ENCODE measurements at regions not wholly inside any gene's neighbourhood (a gene's known extent, or its start where the extent isn't known, plus 50 kb on each side); places are given as distances from the start of the nearest gene placed in this dataset.

DNA sequence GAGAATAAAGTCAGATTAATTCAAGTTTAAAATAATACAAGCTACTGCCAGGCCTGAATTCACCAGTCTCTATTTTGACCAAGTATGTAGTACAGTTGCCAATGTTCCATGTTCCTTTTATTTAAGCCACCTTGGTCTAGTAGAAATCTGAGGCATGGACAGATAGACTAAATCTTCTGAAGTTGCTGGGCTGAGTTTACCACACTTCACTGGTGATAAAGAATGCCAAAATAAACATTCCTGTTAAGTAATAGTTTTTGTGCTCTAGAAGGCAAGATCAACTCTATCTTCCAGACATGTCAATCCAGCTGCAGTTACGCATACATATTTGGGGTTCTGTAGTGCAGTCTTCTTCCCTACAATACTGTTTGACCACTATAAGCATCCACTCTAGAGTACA lies 83.9 kb upstream of the C11orf87 start (continued):
- TF ChIP-seq SMC3 (IDR thresholded peaks at IDR 0.05; ENCODE audit: low read depth, low read length), result no peak
- no peak for TF ChIP-seq YY1 (IDR thresholded peaks at IDR 0.05; ENCODE audit: low read depth)
- TF ChIP-seq IRF3 (IDR thresholded peaks at IDR 0.05; ENCODE audit: low read depth, low read length), result no peak
- TF ChIP-seq FOXM1 (IDR thresholded peaks at IDR 0.05; ENCODE audit: low read depth), result no peak
- no peak for TF ChIP-seq NRF1 (IDR thresholded peaks at IDR 0.05; ENCODE audit: low read depth, low read length)
- no peak for TF ChIP-seq TCF12 (IDR thresholded peaks at IDR 0.05)

GRCh38 chr11:109342261-109342660 lies 79.7 kb upstream of the C11orf87 start:
- Histone ChIP-seq H3K79me2 (ENCODE audit: insufficient read depth) (no peaks in the 10 kb centered on the region), H3K4me3 (ENCODE audit: low read depth in 2 of 2, low read length in 1 of 2) (no peak overlapping the region), H3K27me3 (ENCODE audit: insufficient read depth) (no peaks in the 10 kb centered on the region), H4K20me1 (ENCODE audit: insufficient read depth) (no peaks in the 10 kb centered on the region), H3K9ac (no peak overlapping the region), H3K36me3 (replicated peaks in 1 of 2; ENCODE audit: control insufficient read depth in 1 of 2, insufficient read depth in 2 of 2, low read length in 1 of 2) (no peaks in the 10 kb centered on the region), H3F3A (replicated peaks; ENCODE audit: insufficient read depth) (no peaks in the 10 kb centered on the region), H3K9me2 (no peaks in the 10 kb centered on the region), H3K4me1 (ENCODE audit: control insufficient read depth in 1 of 2, insufficient read depth in 2 of 2, low read depth in 1 of 2, low read length in 1 of 2) (peaks cover 0 to 4% of the 10 kb centered on the region in 2 experiments; a peak in 1 of 4 replicates), H2AFZ (ENCODE audit: low read depth) (no peak overlapping the region), H3K9me3 (no peaks in the 10 kb centered on the region), H3K27ac (ENCODE audit: low read depth in 2 of 2, low read length in 1 of 2) (no peak overlapping the region), H3K4me2 (no peak overlapping the region)
- TF ChIP-seq CTCF (IDR thresholded peaks at IDR 0.05) (no peak), JUND (IDR thresholded peaks at IDR 0.05) (no peak), GATA2 (CRISPR knock-in tag; IDR thresholded peaks at IDR 0.05) (no peak), YY1 (IDR thresholded peaks at IDR 0.05; ENCODE audit: low read depth) (no peak), SMC3 (IDR thresholded peaks at IDR 0.05; ENCODE audit: low read depth, low read length) (no peak), FOSL2 (IDR thresholded peaks at IDR 0.05; ENCODE audit: borderline replicate concordance, low read depth) (no peak), FOXJ3 (CRISPR knock-in tag; IDR thresholded peaks at IDR 0.05) (no peak), GABPA (IDR thresholded peaks at IDR 0.05; ENCODE audit: low read depth) (no peak), CHD2 (IDR thresholded peaks at IDR 0.05; ENCODE audit: low read length, partially characterized antibody) (no peak), EZH2phosphoT487 (IDR thresholded peaks at IDR 0.05; ENCODE audit: borderline replicate concordance, low read depth) (no peak), NRF1 (IDR thresholded peaks at IDR 0.05; ENCODE audit: low read depth, low read length) (no peak), NFIC (IDR thresholded peaks at IDR 0.05; ENCODE audit: borderline replicate concordance) (no peak), ELF1 (IDR thresholded peaks at IDR 0.05) (no peak), IRF3 (IDR thresholded peaks at IDR 0.05; ENCODE audit: low read depth, low read length) (no peak), ZBTB33 (IDR thresholded peaks at IDR 0.05; ENCODE audit: borderline replicate concordance, low read depth) (no peak), FOXM1 (IDR thresholded peaks at IDR 0.05; ENCODE audit: low read depth) (no peak), POLR2AphosphoS5 (IDR thresholded peaks at IDR 0.05; ENCODE audit: low read depth, low read length) (no peak), RXRA (IDR thresholded peaks at IDR 0.05; ENCODE audit: borderline replicate concordance, low read depth) (no peak), RAD21 (IDR thresholded peaks at IDR 0.05; ENCODE audit: low read length) (no peak)
- CTCF ChIA-PET, result interaction anchor here (0.9 kb wide), 1 partner anchor 16 kb away, joined by 3 read pairs; no protein-coding TSS in a partner anchor
- WGBS (ENCODE audit: low lambda C conversion rate), result 34% methylated on average over 2 of the region's 2 CpGs
- DNase-seq, result no peak
- POLR2A ChIA-PET, result no interaction called here

Data from SK-N-SH (cell line).